ENCODE measurements at regions not wholly inside any gene's neighbourhood (a gene's known extent, or its start where the extent isn't known, plus 50 kb on each side); places are given as distances from the start of the nearest gene placed in this dataset.

- no peak for TF ChIP-seq DDX20 (tag; IDR thresholded peaks at IDR 0.05; ENCODE audit: low read depth)
- peak; percentile 80 for TF ChIP-seq ARID1B (IDR thresholded peaks at IDR 0.05)
- TF ChIP-seq RAD21 (CRISPR knock-in tag; conservative IDR thresholded peaks at IDR 0.05 in 1 of 2, IDR thresholded peaks at IDR 0.05 in 1 of 2) = peak; percentile 11 to 28; a peak in 1 of 4 replicates
- TF ChIP-seq REST (IDR thresholded peaks at IDR 0.05; ENCODE audit: borderline replicate concordance) = peak; percentile 45; the same call in 1 of the 2 replicates
- no peak for TF ChIP-seq REST (CRISPR knock-in tag; IDR thresholded peaks at IDR 0.05; ENCODE audit: low read depth)
- TF ChIP-seq CSDE1 (IDR thresholded peaks at IDR 0.05) = no peak
- peak; percentile 42 to 54; a peak in 3 of 4 replicates for TF ChIP-seq KDM1A (IDR thresholded peaks at IDR 0.05)
- TF ChIP-seq MAFK (IDR thresholded peaks at IDR 0.05; ENCODE audit: low read length) = peak; percentile 79
- no peak for TF ChIP-seq HMG20B (CRISPR knock-in tag; IDR thresholded peaks at IDR 0.05)
- 0 out of 2 replicates have a peak, but pooled peaks have one; percentile 48 for TF ChIP-seq MTA3 (IDR thresholded peaks at IDR 0.05; ENCODE audit: borderline replicate concordance)
- TF ChIP-seq ATF2 (CRISPR knock-in tag; IDR thresholded peaks at IDR 0.05) = no peak
- TF ChIP-seq L3MBTL2 (IDR thresholded peaks at IDR 0.05) = peak; percentile 48; the same call in 1 of the 2 replicates
- TF ChIP-seq MAFG (tag; conservative IDR thresholded peaks at IDR 0.05) = peak; percentile 86
- TF ChIP-seq FOSL1 (tag; conservative IDR thresholded peaks at IDR 0.05) = peak; percentile 72
- TF ChIP-seq KDM5B (IDR thresholded peaks at IDR 0.05; ENCODE audit: insufficient replicate concordance, low read depth, low read length) = no peak
- TF ChIP-seq ARID2 (IDR thresholded peaks at IDR 0.05) = no peak
- peak; percentile 48 to 81; a peak in 2 of 4 replicates for TF ChIP-seq TRIM24 (IDR thresholded peaks at IDR 0.05)
- TF ChIP-seq TEAD2 (tag; IDR thresholded peaks at IDR 0.05) = peak; percentile 12; the same call in 1 of the 2 replicates
- TF ChIP-seq GATA2 (CRISPR knock-in tag; IDR thresholded peaks at IDR 0.05) = peak; percentile 47; the same call in 1 of the 2 replicates
Measured at GRCh38 chr4:38466401-38466800, 197.6 kb upstream of the KLF3 start (continued).

Measured in K562 (cell line).